ENCODE measurements at regions not wholly inside any gene's neighbourhood (a gene's known extent, or its start where the extent isn't known, plus 50 kb on each side); places are given as distances from the start of the nearest gene placed in this dataset.

GRCh38 chr4:94399721-94400120, 52.0 kb upstream of the PDLIM5 start:
- H4K20me1 ChIP-seq (replicated peaks in 1 of 2; ENCODE audit: control insufficient read depth in 1 of 2, insufficient read depth in 2 of 2, low read length in 2 of 2), result no peaks in the 10 kb centered on the region
- H2BK12ac ChIP-seq (ENCODE audit: low read depth, low read length), result no peak overlapping the region
- no peak overlapping the region for H3K56ac ChIP-seq (replicated peaks; ENCODE audit: insufficient read length, low read depth, low read length)
- H3K36me3 ChIP-seq (ENCODE audit: control insufficient read depth in 2 of 4, insufficient read depth in 4 of 4, low read length in 3 of 4), result no peaks in the 10 kb centered on the region
- no peak overlapping the region for H2BK5ac ChIP-seq (ENCODE audit: low read depth, low read length)
- no peak overlapping the region for H4K8ac ChIP-seq (ENCODE audit: extremely low read depth, insufficient read depth, low read length)
- no peak overlapping the region for H4K5ac ChIP-seq (ENCODE audit: insufficient read length, low read depth, low read length)
- no peak for FAIRE-seq
- H3K79me2 ChIP-seq (ENCODE audit: control insufficient read depth in 1 of 2, insufficient read depth in 2 of 2, low read length in 2 of 2), result no peaks in the 10 kb centered on the region
- no peaks in the 10 kb centered on the region; a peak in 1 of 4 replicates for H3K9me3 ChIP-seq (ENCODE audit: insufficient read depth in 2 of 2, low read depth in 1 of 2, low read length in 1 of 2)
- ChIA-PET POLR2A (ENCODE audit: partially characterized antibody) (no interaction called here), CTCF (ENCODE audit: partially characterized antibody) (interaction anchor here (1.8 kb wide), 1 partner anchor 9 kb away, joined by 5 read pairs; no protein-coding TSS in a partner anchor)
- 85% methylated on average over 1 of the region's 1 CpG; no CpG with 5 or more reads in 1 of the 2 experiments for WGBS, 2 experiments (ENCODE audit: extremely low coverage in 1 of 2, insufficient coverage in 1 of 2, insufficient read length in 1 of 2, insufficient replicate concordance in 2 of 2, low coverage in 1 of 2, low lambda C conversion rate in 2 of 2, missing lambda C conversion rate in 1 of 2)
- no peak overlapping the region for H2BK15ac ChIP-seq (ENCODE audit: low read length)
- no peak overlapping the region for H2BK120ac ChIP-seq (replicated peaks; ENCODE audit: low read depth, low read length)
- H3K4me2 ChIP-seq (ENCODE audit: insufficient read depth in 1 of 2, low read depth in 2 of 2, low read length in 2 of 2), result no peak overlapping the region
- H2AK5ac ChIP-seq (ENCODE audit: low read depth, low read length), result no peak overlapping the region
- H3K4ac ChIP-seq (replicated peaks; ENCODE audit: insufficient read length, low read depth, low read length), result no peak overlapping the region
- no peak overlapping the region for H3K9ac ChIP-seq (replicated peaks in 1 of 4; ENCODE audit: extremely low read depth in 1 of 4, low read depth in 3 of 4, low read length in 3 of 4)
- no peak overlapping the region for H3K27ac ChIP-seq (ENCODE audit: low read depth, low read length)
- no peak overlapping the region for H3K18ac ChIP-seq (ENCODE audit: extremely low read depth, low read length)
- H3K27me3 ChIP-seq (replicated peaks in 1 of 4; ENCODE audit: control insufficient read depth in 3 of 4, extremely low read depth in 1 of 4, insufficient read depth in 3 of 4, low read length in 3 of 4), result no peaks in the 10 kb centered on the region
- no peak for DNase-seq (ENCODE audit: low read depth in 1 of 2, low spot score in 2 of 2)
- no peak overlapping the region for H3K14ac ChIP-seq (ENCODE audit: insufficient read length)
- no peak overlapping the region for H4K91ac ChIP-seq (replicated peaks; ENCODE audit: insufficient read length, low read length)
- H3K4me3 ChIP-seq (ENCODE audit: extremely low read depth in 1 of 4, insufficient read depth in 2 of 4, low read depth in 3 of 4, low read length in 4 of 4), result no peak overlapping the region
- no peak overlapping the region for H2AFZ ChIP-seq (ENCODE audit: low read length)
- H3K23ac ChIP-seq (ENCODE audit: insufficient read length), result no peak overlapping the region
- H3K79me1 ChIP-seq (ENCODE audit: low read depth, low read length), result no peaks in the 10 kb centered on the region
- H3K23me2 ChIP-seq (ENCODE audit: low read depth, low read length), result no peaks in the 10 kb centered on the region
- no peak overlapping the region for H2BK20ac ChIP-seq (ENCODE audit: low read length)
- H3K4me1 ChIP-seq (replicated peaks in 1 of 4; ENCODE audit: control insufficient read depth in 3 of 4, insufficient read depth in 4 of 4, low read length in 3 of 4), result no peaks in the 10 kb centered on the region
- no peak for TF ChIP-seq POLR2AphosphoS5 (IDR thresholded peaks at IDR 0.05; ENCODE audit: low read depth, low read length)
- no peak for TF ChIP-seq TEAD4 (IDR thresholded peaks at IDR 0.05; ENCODE audit: low read depth, low read length)
- TF ChIP-seq, protein P1, sequence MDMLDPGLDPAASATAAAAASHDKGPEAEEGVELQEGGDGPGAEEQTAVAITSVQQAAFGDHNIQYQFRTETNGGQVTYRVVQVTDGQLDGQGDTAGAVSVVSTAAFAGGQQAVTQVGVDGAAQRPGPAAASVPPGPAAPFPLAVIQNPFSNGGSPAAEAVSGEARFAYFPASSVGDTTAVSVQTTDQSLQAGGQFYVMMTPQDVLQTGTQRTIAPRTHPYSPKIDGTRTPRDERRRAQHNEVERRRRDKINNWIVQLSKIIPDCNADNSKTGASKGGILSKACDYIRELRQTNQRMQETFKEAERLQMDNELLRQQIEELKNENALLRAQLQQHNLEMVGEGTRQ (IDR thresholded peaks at IDR 0.05; ENCODE audit: low read length), result no peak
- TF ChIP-seq CREB1 (IDR thresholded peaks at IDR 0.05), result no peak
- TF ChIP-seq SIX5 (IDR thresholded peaks at IDR 0.05; ENCODE audit: low read depth, low read length), result no peak
- no peak for TF ChIP-seq RXRA (IDR thresholded peaks at IDR 0.05; ENCODE audit: insufficient read depth, low read depth, low read length)
- TF ChIP-seq CBX5 (IDR thresholded peaks at IDR 0.05; ENCODE audit: low read depth, low read length), result no peak
- no peak for TF ChIP-seq FOSL1 (IDR thresholded peaks at IDR 0.05; ENCODE audit: insufficient read depth, low read depth, low read length)
- TF ChIP-seq, protein P2, sequence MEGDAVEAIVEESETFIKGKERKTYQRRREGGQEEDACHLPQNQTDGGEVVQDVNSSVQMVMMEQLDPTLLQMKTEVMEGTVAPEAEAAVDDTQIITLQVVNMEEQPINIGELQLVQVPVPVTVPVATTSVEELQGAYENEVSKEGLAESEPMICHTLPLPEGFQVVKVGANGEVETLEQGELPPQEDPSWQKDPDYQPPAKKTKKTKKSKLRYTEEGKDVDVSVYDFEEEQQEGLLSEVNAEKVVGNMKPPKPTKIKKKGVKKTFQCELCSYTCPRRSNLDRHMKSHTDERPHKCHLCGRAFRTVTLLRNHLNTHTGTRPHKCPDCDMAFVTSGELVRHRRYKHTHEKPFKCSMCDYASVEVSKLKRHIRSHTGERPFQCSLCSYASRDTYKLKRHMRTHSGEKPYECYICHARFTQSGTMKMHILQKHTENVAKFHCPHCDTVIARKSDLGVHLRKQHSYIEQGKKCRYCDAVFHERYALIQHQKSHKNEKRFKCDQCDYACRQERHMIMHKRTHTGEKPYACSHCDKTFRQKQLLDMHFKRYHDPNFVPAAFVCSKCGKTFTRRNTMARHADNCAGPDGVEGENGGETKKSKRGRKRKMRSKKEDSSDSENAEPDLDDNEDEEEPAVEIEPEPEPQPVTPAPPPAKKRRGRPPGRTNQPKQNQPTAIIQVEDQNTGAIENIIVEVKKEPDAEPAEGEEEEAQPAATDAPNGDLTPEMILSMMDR (IDR thresholded peaks at IDR 0.05; ENCODE audit: control extremely low read depth in 1 of 3, insufficient read depth in 1 of 3, low read depth in 1 of 3, low read length in 3 of 3), result no peak
- TF ChIP-seq TCF12 (IDR thresholded peaks at IDR 0.05; ENCODE audit: low read depth, low read length), result no peak
- no peak for TF ChIP-seq GABPA (IDR thresholded peaks at IDR 0.05; ENCODE audit: borderline replicate concordance, insufficient read depth, low read length)
- TF ChIP-seq HDAC2 (IDR thresholded peaks at IDR 0.05; ENCODE audit: borderline replicate concordance in 1 of 2, low read depth in 2 of 2, low read length in 2 of 2), result no peak

Measured in H1 (cell line).